Occipital lobe (tissue), 1 donor: ENCODE measurements at regions not wholly inside any gene's neighbourhood (a gene's known extent, or its start where the extent isn't known, plus 50 kb on each side); places are given as distances from the start of the nearest gene placed in this dataset.

ENCODE experiments used
- DNase-seq: peaks from one replicate; lab custom pipeline; 2025; lab: John Stamatoyannopoulos, UW

GRCh38 chr4:3715855-3716630 lies 50.1 kb upstream of the ADRA2C start:
- no peak for DNase-seq

- DNase-seq = no peak
These were observed 50.9 kb upstream of the ADRA2C start for GRCh38 chr4:3715061-3715854.

GRCh38 chr4:3714642-3715001 lies 51.6 kb upstream of the ADRA2C start:
- DNase-seq = no peak

- no peak for DNase-seq
These were observed 52.2 kb upstream of the ADRA2C start for GRCh38 chr4:3713817-3714641.

GRCh38 chr4:3713346-3713745 lies 52.8 kb upstream of the ADRA2C start:
- no peak for DNase-seq

GRCh38 chr4:3712936-3713335 lies 53.2 kb upstream of the ADRA2C start:
- DNase-seq = no peak

GRCh38 chr4:3712112-3712805 lies 53.9 kb upstream of the ADRA2C start:
- no peak for DNase-seq

GRCh38 chr4:3711183-3712111 lies 54.7 kb upstream of the ADRA2C start:
- no peak for DNase-seq

- DNase-seq = no peak
These were observed 55.6 kb upstream of the ADRA2C start for GRCh38 chr4:3710451-3711182.

GRCh38 chr4:3709846-3710441 lies 56.2 kb upstream of the ADRA2C start:
- no peak for DNase-seq

- DNase-seq = no peak
These were observed 56.9 kb upstream of the ADRA2C start for GRCh38 chr4:3709061-3709845.

- no peak for DNase-seq
These were observed 57.6 kb upstream of the ADRA2C start for GRCh38 chr4:3708611-3709010.

GRCh38 chr4:3708103-3708510 lies 58.1 kb upstream of the ADRA2C start:
- DNase-seq = peak; percentile 47

GRCh38 chr4:3707423-3708102 lies 58.6 kb upstream of the ADRA2C start:
- DNase-seq = no peak

GRCh38 chr4:3706565-3707422 lies 59.4 kb upstream of the ADRA2C start:
- DNase-seq = no peak

GRCh38 chr4:3706111-3706511 lies 60.1 kb upstream of the ADRA2C start:
- no peak for DNase-seq
